GM10266 (cell line): ENCODE measurements at regions not wholly inside any gene's neighbourhood (a gene's known extent, or its start where the extent isn't known, plus 50 kb on each side); places are given as distances from the start of the nearest gene placed in this dataset.

Experiments used
- DNase-seq: peaks from one replicate; pipeline ENCODE4 v3.0.0; 2012; ENCODE audit errors: extremely low spot score
- CTCF ChIP-seq: IDR thresholded peaks from 2 replicates; pipeline ENCODE4 v1.5.1; 2012; ENCODE audit warnings: mild to moderate bottlenecking, low read depth; ENCODE audit not compliant: control insufficient read depth, insufficient read depth; ENCODE audit errors: missing control alignments

- no peak for TF ChIP-seq CTCF
- no peak for DNase-seq
Observed at GRCh38 chr10:10624567-10624962, 393.1 kb upstream of the CELF2 start.

- no peak for TF ChIP-seq CTCF
- DNase-seq = no peak
Observed at GRCh38 chr10:10625491-10625890, 392.2 kb upstream of the CELF2 start.

- no peak for TF ChIP-seq CTCF
- DNase-seq = no peak
Observed at GRCh38 chr10:10626734-10627133, 390.9 kb upstream of the CELF2 start.

- no peak for DNase-seq
Observed at GRCh38 chr10:10627414-10627813, 390.3 kb upstream of the CELF2 start.

GRCh38 chr10:10629512-10629911 is 388.2 kb upstream of the CELF2 start:
- DNase-seq = no peak
- TF ChIP-seq CTCF = no peak

More at GRCh38 chr10:10627414-10627813, 390.3 kb upstream of the CELF2 start:
- TF ChIP-seq CTCF = no peak

- DNase-seq = no peak
- no peak for TF ChIP-seq CTCF
Observed at GRCh38 chr10:10630281-10630680, 387.4 kb upstream of the CELF2 start.

GRCh38 chr10:10630782-10631181 is 386.9 kb upstream of the CELF2 start:
- no peak for DNase-seq
- TF ChIP-seq CTCF = no peak
